ENCODE measurements at regions not wholly inside any gene's neighbourhood (a gene's known extent, or its start where the extent isn't known, plus 50 kb on each side); places are given as distances from the start of the nearest gene placed in this dataset.
A peak's percentile ranks its signal among the peaks of the same experiment; 100 is the strongest.
"Not testable (repeated sequence)": the region's sequence is repeated elsewhere in the genome, so short reads cannot be mapped to it uniquely, and the experiment has no call there.

- no peak for DNase-seq (ENCODE audit: low read depth, low spot score)
Observed at GRCh38 chr5:92704590-92704989, 876.4 kb downstream of the NR2F1-AS1 start.

GRCh38 chr5:92703976-92704375 lies 877.0 kb downstream of the NR2F1-AS1 start:
- no peak for DNase-seq (ENCODE audit: low read depth, low spot score)

- DNase-seq (ENCODE audit: low read depth, low spot score): no peak
Observed at GRCh38 chr5:92695123-92696003, 885.7 kb downstream of the NR2F1-AS1 start.

- DNase-seq (ENCODE audit: low read depth, low spot score): no peak
Observed at GRCh38 chr5:92694067-92694466, 887.0 kb downstream of the NR2F1-AS1 start.

GRCh38 chr5:92691955-92692354 lies 889.1 kb downstream of the NR2F1-AS1 start:
- DNase-seq (ENCODE audit: low read depth, low spot score): not testable (repeated sequence)

GRCh38 chr5:92687821-92688722 lies 892.9 kb downstream of the NR2F1-AS1 start:
- DNase-seq (ENCODE audit: low read depth, low spot score): peak; percentile 55

GRCh38 chr5:92678640-92679039 lies 902.4 kb downstream of the NR2F1-AS1 start:
- no peak for DNase-seq (ENCODE audit: low read depth, low spot score)

GRCh38 chr5:92676215-92677165 lies 904.5 kb downstream of the NR2F1-AS1 start:
- DNase-seq (ENCODE audit: low read depth, low spot score): no peak

GRCh38 chr5:92674321-92674720 lies 906.7 kb downstream of the NR2F1-AS1 start:
- no peak for DNase-seq (ENCODE audit: low read depth, low spot score)

- no peak for DNase-seq (ENCODE audit: low read depth, low spot score)
Observed at GRCh38 chr5:92665506-92665905, 915.5 kb downstream of the NR2F1-AS1 start.

GRCh38 chr5:92662741-92663140 lies 918.3 kb downstream of the NR2F1-AS1 start:
- no peak for DNase-seq (ENCODE audit: low read depth, low spot score)

GRCh38 chr5:92659246-92659645 lies 921.8 kb downstream of the NR2F1-AS1 start:
- no peak for DNase-seq (ENCODE audit: low read depth, low spot score)

GRCh38 chr5:92654601-92655000 lies 926.4 kb downstream of the NR2F1-AS1 start:
- DNase-seq (ENCODE audit: low read depth, low spot score): not testable (repeated sequence)

GRCh38 chr5:92653730-92654461 lies 927.1 kb downstream of the NR2F1-AS1 start:
- no peak for DNase-seq (ENCODE audit: low read depth, low spot score)

- DNase-seq (ENCODE audit: low read depth, low spot score): peak; percentile 42
Observed at GRCh38 chr5:92652756-92653155, 928.3 kb downstream of the NR2F1-AS1 start.

- no peak for DNase-seq (ENCODE audit: low read depth, low spot score)
Observed at GRCh38 chr5:92644266-92644886, 936.6 kb downstream of the NR2F1-AS1 start.

- peak; percentile 66 for DNase-seq (ENCODE audit: low read depth, low spot score)
Observed at GRCh38 chr5:92641031-92641962, 939.7 kb downstream of the NR2F1-AS1 start.

GRCh38 chr5:92640340-92640739 lies 940.7 kb downstream of the NR2F1-AS1 start:
- DNase-seq (ENCODE audit: low read depth, low spot score): no peak

GRCh38 chr5:92637960-92638359 lies 943.1 kb downstream of the NR2F1-AS1 start:
- no peak for DNase-seq (ENCODE audit: low read depth, low spot score)

All from brain pericyte (primary cell).